DOHH2 (cell line): ENCODE measurements at regions not wholly inside any gene's neighbourhood (a gene's known extent, or its start where the extent isn't known, plus 50 kb on each side); places are given as distances from the start of the nearest gene placed in this dataset.

Experiments
- H3F3A ChIP-seq: fragments of 200-600 bp; sonication (generic), shearing (Covaris generic); 2 replicates; pipeline ENCODE4 v1.6.0; 2016; ENCODE audit warnings: antibody characterized with exemption, mild to moderate bottlenecking; ENCODE audit not compliant: control insufficient read depth, insufficient read depth
- H3K27ac ChIP-seq: fragments of 200-600 bp; sonication (generic); 2 replicates; pipeline ENCODE4 v1.5.1; 2014; ENCODE audit warnings: low read depth, mild to moderate bottlenecking, low read length, moderate library complexity
- H3K27me3 ChIP-seq: fragments of 200-600 bp; sonication (generic); 2 replicates; pipeline ENCODE4 v1.6.1; 2014; ENCODE audit warnings: mild to moderate bottlenecking, low read length, mixed read lengths; ENCODE audit not compliant: control insufficient read depth
- H3K36me3 ChIP-seq: fragments of 200-600 bp; sonication (generic); 2 replicates; pipeline ENCODE4 v1.6.1; 2014; ENCODE audit warnings: mild to moderate bottlenecking, low read length, moderate library complexity, mixed read lengths; ENCODE audit not compliant: control insufficient read depth
- H3K4me1 ChIP-seq: fragments of 200-600 bp; sonication (generic); 2 replicates; pipeline ENCODE4 v1.6.1; 2014; ENCODE audit warnings: mild to moderate bottlenecking, low read length, mixed read lengths; ENCODE audit not compliant: control insufficient read depth
- H3K4me2 ChIP-seq: fragments of 200-600 bp; sonication (generic); 2 replicates; pipeline ENCODE4 v1.6.0; 2014; ENCODE audit warnings: mild to moderate bottlenecking, low read length, moderate library complexity
- H3K4me3 ChIP-seq: fragments of 200-600 bp; sonication (generic); 2 replicates; pipeline ENCODE4 v1.5.1; 2014; ENCODE audit warnings: mild to moderate bottlenecking, low read length, mixed read lengths
- H3K79me2 ChIP-seq: fragments of 200-600 bp; sonication (generic); 2 replicates; pipeline ENCODE4 v1.6.1; 2014; ENCODE audit warnings: mild to moderate bottlenecking, low read length, mixed read lengths; ENCODE audit not compliant: control insufficient read depth
- H3K9me2 ChIP-seq: fragments of 200-600 bp; sonication (generic); replicated peaks from 2 replicates; pipeline ENCODE4 v1.6.1; 2014; ENCODE audit warnings: mild to moderate bottlenecking, low read length, mixed read lengths; ENCODE audit not compliant: control insufficient read depth
- H3K9me3 ChIP-seq: fragments of 200-600 bp; sonication (generic); 2 replicates; pipeline ENCODE4 v1.6.1; 2014; ENCODE audit warnings: antibody characterized with exemption, low read length, mixed read lengths; ENCODE audit not compliant: control insufficient read depth, insufficient read depth
- H4K20me1 ChIP-seq: fragments of 200-600 bp; sonication (generic); 2 replicates; pipeline ENCODE4 v1.6.0; 2014; ENCODE audit warnings: low read depth, mild to moderate bottlenecking, antibody characterized with exemption, low read length, moderate library complexity; ENCODE audit not compliant: control insufficient read depth, insufficient read depth
- EZH2phosphoT487 ChIP-seq: fragments of 200-600 bp; sonication (generic); IDR thresholded peaks from 2 replicates; pipeline ENCODE4 v1.6.1; 2017; ENCODE audit warnings: borderline replicate concordance, mild to moderate bottlenecking, antibody characterized with exemption, low read length, moderate library complexity, mixed read lengths
- TF ChIP-seq, protein P1 (sequence below): fragments of 200-600 bp; sonication (generic); IDR thresholded peaks from one replicate; pipeline ENCODE4 v1.5.1; 2014; ENCODE audit warnings: antibody characterized with exemption, mild to moderate bottlenecking, low read depth, low read length; ENCODE audit not compliant: poor library complexity, severe bottlenecking

DNA sequence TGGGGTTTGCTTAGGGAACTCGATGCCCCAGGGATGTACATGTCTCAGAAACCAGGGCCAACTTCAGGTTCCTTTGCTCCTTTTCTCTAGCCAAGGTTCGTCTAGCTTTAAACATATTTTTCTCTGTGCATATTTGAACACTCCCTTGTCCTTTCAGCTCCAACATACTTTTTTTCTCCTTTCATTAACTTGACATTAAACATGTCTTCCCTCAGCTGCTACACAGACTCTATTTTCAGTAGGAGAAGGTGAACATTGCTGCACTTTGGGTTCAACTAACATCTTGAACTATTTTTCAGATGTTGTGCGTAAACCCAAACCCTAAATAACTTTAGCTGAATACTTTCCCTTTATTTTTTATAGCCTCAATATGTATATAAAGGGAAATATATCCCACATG lies 212.9 kb downstream of the MTX2 start:
- no peaks in the 10 kb centered on the region for H4K20me1 ChIP-seq
- no peaks in the 10 kb centered on the region for H3F3A ChIP-seq
- H3K27me3 ChIP-seq = no peaks in the 10 kb centered on the region
- H3K9me2 ChIP-seq = no peaks in the 10 kb centered on the region
- no peaks in the 10 kb centered on the region for H3K36me3 ChIP-seq
- no peak overlapping the region for H3K4me3 ChIP-seq
- no peaks in the 10 kb centered on the region for H3K4me1 ChIP-seq
- no peak for TF ChIP-seq EZH2phosphoT487
- TF ChIP-seq, protein P1, sequence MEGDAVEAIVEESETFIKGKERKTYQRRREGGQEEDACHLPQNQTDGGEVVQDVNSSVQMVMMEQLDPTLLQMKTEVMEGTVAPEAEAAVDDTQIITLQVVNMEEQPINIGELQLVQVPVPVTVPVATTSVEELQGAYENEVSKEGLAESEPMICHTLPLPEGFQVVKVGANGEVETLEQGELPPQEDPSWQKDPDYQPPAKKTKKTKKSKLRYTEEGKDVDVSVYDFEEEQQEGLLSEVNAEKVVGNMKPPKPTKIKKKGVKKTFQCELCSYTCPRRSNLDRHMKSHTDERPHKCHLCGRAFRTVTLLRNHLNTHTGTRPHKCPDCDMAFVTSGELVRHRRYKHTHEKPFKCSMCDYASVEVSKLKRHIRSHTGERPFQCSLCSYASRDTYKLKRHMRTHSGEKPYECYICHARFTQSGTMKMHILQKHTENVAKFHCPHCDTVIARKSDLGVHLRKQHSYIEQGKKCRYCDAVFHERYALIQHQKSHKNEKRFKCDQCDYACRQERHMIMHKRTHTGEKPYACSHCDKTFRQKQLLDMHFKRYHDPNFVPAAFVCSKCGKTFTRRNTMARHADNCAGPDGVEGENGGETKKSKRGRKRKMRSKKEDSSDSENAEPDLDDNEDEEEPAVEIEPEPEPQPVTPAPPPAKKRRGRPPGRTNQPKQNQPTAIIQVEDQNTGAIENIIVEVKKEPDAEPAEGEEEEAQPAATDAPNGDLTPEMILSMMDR = no peak
- no peaks in the 10 kb centered on the region for H3K9me3 ChIP-seq
- H3K4me2 ChIP-seq = no peak overlapping the region
- no peak overlapping the region for H3K27ac ChIP-seq
- no peaks in the 10 kb centered on the region for H3K79me2 ChIP-seq

DNA sequence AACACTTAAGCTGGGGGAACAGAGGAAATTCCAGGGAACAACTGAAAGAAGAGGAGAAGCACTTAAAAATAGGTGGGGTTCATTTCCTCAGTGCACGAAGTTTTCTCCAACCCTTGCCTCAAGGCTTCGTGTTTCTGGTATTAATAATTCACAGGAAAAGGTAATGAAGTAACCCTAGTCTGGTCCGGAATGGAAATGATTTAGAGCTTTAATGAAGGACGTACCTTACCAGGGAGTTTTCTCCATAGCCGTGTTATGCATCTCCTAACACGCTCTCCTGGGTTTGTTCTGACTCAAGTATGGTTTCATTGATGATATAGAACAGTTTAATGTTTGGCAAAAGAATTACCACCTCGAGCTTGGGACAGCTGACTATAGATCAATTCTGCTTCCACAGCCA lies 214.2 kb downstream of the MTX2 start:
- H3F3A ChIP-seq = no peaks in the 10 kb centered on the region
- no peaks in the 10 kb centered on the region for H3K27me3 ChIP-seq
- no peak overlapping the region for H3K4me2 ChIP-seq
- H3K9me3 ChIP-seq = no peaks in the 10 kb centered on the region
- no peaks in the 10 kb centered on the region for H3K36me3 ChIP-seq
- H3K4me1 ChIP-seq = no peaks in the 10 kb centered on the region
- H4K20me1 ChIP-seq = no peaks in the 10 kb centered on the region
- H3K79me2 ChIP-seq = no peaks in the 10 kb centered on the region
- H3K4me3 ChIP-seq = no peak overlapping the region
- H3K9me2 ChIP-seq = no peaks in the 10 kb centered on the region
- no peak overlapping the region for H3K27ac ChIP-seq
- no peak for TF ChIP-seq EZH2phosphoT487
- TF ChIP-seq, protein P1 = no peak

DNA sequence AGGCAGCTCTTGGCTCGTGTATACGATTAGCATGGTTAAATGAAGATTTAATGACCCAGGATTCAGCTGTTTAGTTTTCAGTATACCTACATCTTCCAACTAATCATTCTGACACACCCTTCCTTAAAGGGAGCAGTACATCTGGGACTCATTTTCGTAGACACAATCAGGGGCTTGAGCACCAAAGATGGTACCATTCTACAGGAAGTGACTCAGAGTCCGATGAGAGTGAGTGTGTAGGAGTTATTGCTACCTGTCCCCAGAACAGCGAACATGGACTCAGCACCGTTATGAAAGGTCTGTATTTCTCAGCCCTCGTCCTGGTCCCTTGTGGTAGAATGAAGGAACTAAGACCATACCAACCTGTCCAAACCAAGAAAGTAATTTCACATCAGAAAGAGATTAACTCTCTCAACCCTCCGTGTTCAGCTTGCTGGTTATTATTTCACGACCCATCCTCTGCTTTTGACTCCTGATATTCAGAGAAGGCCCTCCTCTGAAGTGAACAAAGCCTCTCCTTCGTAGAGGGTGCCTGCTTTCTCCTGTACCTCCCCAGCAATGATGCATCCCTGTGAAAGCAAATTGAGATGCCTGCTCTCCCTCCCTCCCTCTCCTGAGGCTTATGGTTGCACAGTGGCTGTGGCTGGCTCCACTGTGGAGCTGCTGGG lies 214.8 kb downstream of the MTX2 start:
- no peaks in the 10 kb centered on the region for H3K9me3 ChIP-seq
- no peaks in the 10 kb centered on the region for H3K79me2 ChIP-seq
- no peak overlapping the region for H3K4me3 ChIP-seq
- H4K20me1 ChIP-seq = no peaks in the 10 kb centered on the region
- H3K9me2 ChIP-seq = no peaks in the 10 kb centered on the region
- no peaks in the 10 kb centered on the region for H3K27me3 ChIP-seq
- no peaks in the 10 kb centered on the region for H3K4me1 ChIP-seq
- TF ChIP-seq, protein P1 = no peak
- no peak for TF ChIP-seq EZH2phosphoT487
- no peaks in the 10 kb centered on the region for H3F3A ChIP-seq
- H3K27ac ChIP-seq = no peak overlapping the region
- H3K36me3 ChIP-seq = no peaks in the 10 kb centered on the region
- H3K4me2 ChIP-seq = no peak overlapping the region
